Kidney epithelial cell (primary cell): ENCODE measurements at regions not wholly inside any gene's neighbourhood (a gene's known extent, or its start where the extent isn't known, plus 50 kb on each side); places are given as distances from the start of the nearest gene placed in this dataset.
"Not testable (repeated sequence)": the region's sequence is repeated elsewhere in the genome, so short reads cannot be mapped to it uniquely, and the experiment has no call there.

Source experiments
- DNase-seq: peaks from one replicate; pipeline ENCODE4 v3.0.0-alpha.2; 2010; ENCODE audit warnings: low read depth
- H3K27me3 ChIP-seq: 2 replicates; pipeline ENCODE4 v1.6.0; 2011; ENCODE audit warnings: low read length; ENCODE audit not compliant: control insufficient read depth, insufficient read depth
- H3K36me3 ChIP-seq: 2 replicates; pipeline ENCODE4 v1.5.1; 2011; ENCODE audit warnings: low read length; ENCODE audit not compliant: control insufficient read depth, insufficient read depth
- H3K4me3 ChIP-seq: 2 replicates; pipeline ENCODE4 v1.5.1; 2011; ENCODE audit warnings: low read depth, mild to moderate bottlenecking, control low read depth, low read length
- CTCF ChIP-seq: IDR thresholded peaks from 2 replicates; pipeline ENCODE4 v1.5.1; 2011; ENCODE audit warnings: mild to moderate bottlenecking, moderate library complexity, low read length, control low read depth, inconsistent platforms; ENCODE audit not compliant: insufficient read depth, poor library complexity, severe bottlenecking

GRCh38 chr14:97138801-97139200 lies 341.6 kb downstream of the VRK1 start:
- Histone ChIP-seq H3K36me3 (no peaks in the 10 kb centered on the region), H3K4me3 (no peak overlapping the region), H3K27me3 (no peaks in the 10 kb centered on the region)
- DNase-seq = no peak
- TF ChIP-seq CTCF = no peak

GRCh38 chr14:97143011-97143410 lies 345.8 kb downstream of the VRK1 start:
- no peak for DNase-seq

GRCh38 chr14:97143456-97143855 lies 346.3 kb downstream of the VRK1 start:
- Histone ChIP-seq H3K36me3 (no peaks in the 10 kb centered on the region), H3K27me3 (no peaks in the 10 kb centered on the region), H3K4me3 (no peak overlapping the region)
- no peak for DNase-seq
- no peak for TF ChIP-seq CTCF

More at GRCh38 chr14:97143011-97143410, 345.8 kb downstream of the VRK1 start:
- H3K27me3 ChIP-seq = no peaks in the 10 kb centered on the region
- H3K4me3 ChIP-seq = no peak overlapping the region
- TF ChIP-seq CTCF = no peak
- H3K36me3 ChIP-seq = no peaks in the 10 kb centered on the region

GRCh38 chr14:97148021-97148420 lies 350.8 kb downstream of the VRK1 start:
- not testable (repeated sequence) for H3K4me3 ChIP-seq, H3K27me3 ChIP-seq, H3K36me3 ChIP-seq, DNase-seq

GRCh38 chr14:97149775-97150174 lies 352.6 kb downstream of the VRK1 start:
- DNase-seq = no peak
- Histone ChIP-seq H3K36me3 (no peaks in the 10 kb centered on the region), H3K4me3 (no peak overlapping the region), H3K27me3 (peaks cover 3% of the 10 kb centered on the region)
- TF ChIP-seq CTCF = no peak

- Histone ChIP-seq H3K4me3 (no peak overlapping the region), H3K36me3 (no peaks in the 10 kb centered on the region), H3K27me3 (peaks cover 3% of the 10 kb centered on the region)
- no peak for DNase-seq
- no peak for TF ChIP-seq CTCF
These were observed 356.3 kb downstream of the VRK1 start for GRCh38 chr14:97153527-97153926.
